Erythroblast (primary cell): ENCODE measurements at regions not wholly inside any gene's neighbourhood (a gene's known extent, or its start where the extent isn't known, plus 50 kb on each side); places are given as distances from the start of the nearest gene placed in this dataset.

Source experiments
- GATA1 ChIP-seq: IDR thresholded peaks from 2 replicates; pipeline ENCODE4 v1.6.1; 2011; ENCODE audit warnings: low read depth, mild to moderate bottlenecking, control low read depth, low read length, moderate library complexity
- POLR2A ChIP-seq: IDR thresholded peaks from 2 replicates; pipeline ENCODE4 v1.6.1; 2011; ENCODE audit warnings: mild to moderate bottlenecking, low read length

DNA sequence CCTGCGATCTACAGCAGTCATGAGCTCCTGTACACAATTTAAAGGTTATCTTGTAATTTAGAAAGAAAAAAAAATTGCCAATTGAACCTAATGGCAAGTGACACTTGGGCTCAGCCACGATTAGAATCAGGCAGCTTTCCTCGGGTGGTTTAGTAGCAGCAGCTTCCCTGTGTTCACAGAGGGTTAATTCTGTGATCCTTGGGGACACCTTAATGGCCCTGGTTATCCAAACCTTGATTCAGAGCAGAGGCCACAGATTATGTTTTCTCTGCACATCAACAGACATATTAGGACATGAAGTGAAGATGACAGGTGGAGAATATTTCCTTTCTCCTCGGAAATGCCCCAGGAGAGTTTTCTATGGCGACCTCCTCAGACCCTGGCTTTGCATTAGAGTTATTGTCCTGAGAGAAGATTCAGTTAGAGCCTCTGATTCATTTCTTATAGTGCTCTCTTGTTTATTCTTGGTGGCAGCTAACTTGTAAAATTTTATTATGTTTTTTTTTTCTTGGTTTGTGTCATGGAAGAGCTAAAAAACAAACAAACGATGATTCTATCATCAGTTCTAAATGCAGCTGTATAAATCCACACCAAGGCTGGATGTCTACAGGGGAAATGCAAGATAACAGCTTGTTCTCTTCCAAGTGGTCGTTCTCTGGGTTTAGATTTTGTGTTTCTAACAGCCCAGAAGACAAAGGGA lies 351.2 kb upstream of the DYNLRB2 start:
- no peak for TF ChIP-seq POLR2A
- no peak for TF ChIP-seq GATA1
